Lower leg skin (tissue), 3 donors: ENCODE measurements at regions not wholly inside any gene's neighbourhood (a gene's known extent, or its start where the extent isn't known, plus 50 kb on each side); places are given as distances from the start of the nearest gene placed in this dataset.

ENCODE experiments used
- POLR2A ChIP-seq, 2 donors: fragments of 450-650 bp; IDR thresholded peaks; one replicate each; pipeline ENCODE4 v1.6.1; 2016 to 2017; ENCODE audit warnings: antibody characterized with exemption in 2 of 2, mild to moderate bottlenecking in 1 of 2, moderate library complexity in 1 of 2
- TF ChIP-seq, protein P1 (sequence below), 3 donors: fragments of 450-650 bp; IDR thresholded peaks; one replicate each; pipeline ENCODE4 v1.5.1; 2016; ENCODE audit warnings: antibody characterized with exemption in 3 of 3, mild to moderate bottlenecking in 3 of 3, moderate library complexity in 2 of 3

DNA sequence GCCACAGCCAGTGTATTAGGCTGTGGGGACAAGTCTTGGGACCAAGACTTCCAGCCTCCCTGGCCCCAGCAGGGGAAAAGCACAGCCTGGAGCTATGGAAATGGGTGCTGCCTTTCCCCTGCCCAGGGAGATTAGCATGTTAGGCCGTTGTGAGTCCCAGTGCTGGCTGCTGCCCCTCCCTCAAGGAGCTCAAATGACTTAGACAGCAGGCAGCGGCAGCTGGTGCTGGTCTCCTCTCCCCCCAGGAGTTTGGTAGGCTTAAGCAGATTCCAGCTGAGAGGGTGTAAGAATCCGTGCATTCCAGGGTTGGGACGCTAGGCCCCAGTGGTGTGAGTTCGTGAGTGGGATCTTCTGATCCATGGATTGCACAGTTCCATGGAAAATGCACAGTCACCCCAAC is 301.5 kb upstream of the PHF14 start:
- TF ChIP-seq, protein P1, sequence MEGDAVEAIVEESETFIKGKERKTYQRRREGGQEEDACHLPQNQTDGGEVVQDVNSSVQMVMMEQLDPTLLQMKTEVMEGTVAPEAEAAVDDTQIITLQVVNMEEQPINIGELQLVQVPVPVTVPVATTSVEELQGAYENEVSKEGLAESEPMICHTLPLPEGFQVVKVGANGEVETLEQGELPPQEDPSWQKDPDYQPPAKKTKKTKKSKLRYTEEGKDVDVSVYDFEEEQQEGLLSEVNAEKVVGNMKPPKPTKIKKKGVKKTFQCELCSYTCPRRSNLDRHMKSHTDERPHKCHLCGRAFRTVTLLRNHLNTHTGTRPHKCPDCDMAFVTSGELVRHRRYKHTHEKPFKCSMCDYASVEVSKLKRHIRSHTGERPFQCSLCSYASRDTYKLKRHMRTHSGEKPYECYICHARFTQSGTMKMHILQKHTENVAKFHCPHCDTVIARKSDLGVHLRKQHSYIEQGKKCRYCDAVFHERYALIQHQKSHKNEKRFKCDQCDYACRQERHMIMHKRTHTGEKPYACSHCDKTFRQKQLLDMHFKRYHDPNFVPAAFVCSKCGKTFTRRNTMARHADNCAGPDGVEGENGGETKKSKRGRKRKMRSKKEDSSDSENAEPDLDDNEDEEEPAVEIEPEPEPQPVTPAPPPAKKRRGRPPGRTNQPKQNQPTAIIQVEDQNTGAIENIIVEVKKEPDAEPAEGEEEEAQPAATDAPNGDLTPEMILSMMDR (IDR thresholded peaks at IDR 0.05) = no peak
- TF ChIP-seq POLR2A (IDR thresholded peaks at IDR 0.05) = no peak
